Astrocyte (in vitro differentiated cells and primary cell): ENCODE measurements at regions not wholly inside any gene's neighbourhood (a gene's known extent, or its start where the extent isn't known, plus 50 kb on each side); places are given as distances from the start of the nearest gene placed in this dataset.

Experiments used
- CTCF ChIP-seq: IDR thresholded peaks from 2 replicates; pipeline ENCODE4 v1.5.1; 2011; ENCODE audit warnings: low read depth, mild to moderate bottlenecking, inconsistent platforms, low read length, moderate library complexity; ENCODE audit not compliant: insufficient read depth
- EZH2 ChIP-seq: IDR thresholded peaks from 2 replicates; pipeline ENCODE4 v1.6.1; 2012; ENCODE audit warnings: mild to moderate bottlenecking, low read length, inconsistent platforms; ENCODE audit not compliant: insufficient read depth

- peak; percentile 32 for TF ChIP-seq CTCF
- no peak for TF ChIP-seq EZH2
Measured at GRCh38 chr2:71277536-71278103, 50.7 kb upstream of the PAIP2B start.
